ENCODE measurements at regions not wholly inside any gene's neighbourhood (a gene's known extent, or its start where the extent isn't known, plus 50 kb on each side); places are given as distances from the start of the nearest gene placed in this dataset.

- FAIRE-seq (no peak), DNase-seq (ENCODE audit: low spot score) (no peak)
Measured at GRCh38 chrX:151476604-151477303, 79.7 kb downstream of the VMA21 start.

- DNase-seq (ENCODE audit: low spot score) (no peak), FAIRE-seq (no peak)
Measured at GRCh38 chrX:151478058-151478457, 81.1 kb downstream of the VMA21 start.

GRCh38 chrX:151488677-151489076 lies 74.8 kb upstream of the PASD1 start:
- peak; percentile 8 for DNase-seq (ENCODE audit: low spot score)
- FAIRE-seq = no peak

GRCh38 chrX:151505796-151506195 lies 57.7 kb upstream of the PASD1 start:
- no peak for DNase-seq (ENCODE audit: low spot score)
- FAIRE-seq = no peak

GRCh38 chrX:151510203-151510602 lies 53.3 kb upstream of the PASD1 start:
- no peak for FAIRE-seq
- DNase-seq (ENCODE audit: low spot score) = no peak

- no peak for DNase-seq (ENCODE audit: low spot score)
- no peak for FAIRE-seq
Measured at GRCh38 chrX:151513472-151513871, 50.0 kb upstream of the PASD1 start.

Measured in RCC 7860 (cell line).